SU-DHL-6 (cell line): ENCODE measurements at regions not wholly inside any gene's neighbourhood (a gene's known extent, or its start where the extent isn't known, plus 50 kb on each side); places are given as distances from the start of the nearest gene placed in this dataset.

Experiments used
- H2AFZ ChIP-seq: fragments of 200-600 bp; sonication (generic); 2 replicates; pipeline ENCODE4 v1.6.1; 2014; ENCODE audit warnings: low read depth, mild to moderate bottlenecking, moderate library complexity, mixed read lengths, antibody characterized with exemption, low read length; ENCODE audit not compliant: severe bottlenecking
- H3F3A ChIP-seq: fragments of 200-600 bp; shearing (Covaris generic); 2 replicates; pipeline ENCODE4 v1.6.0; 2016; ENCODE audit warnings: antibody characterized with exemption, mild to moderate bottlenecking; ENCODE audit not compliant: insufficient read depth
- H3K27ac ChIP-seq: fragments of 200-600 bp; sonication (generic); 2 replicates; pipeline ENCODE4 v1.5.1; 2016; ENCODE audit warnings: low read depth, mild to moderate bottlenecking, low read length, moderate library complexity, mixed read lengths
- H3K27me3 ChIP-seq: fragments of 200-600 bp; sonication (generic), shearing (Covaris generic); 2 replicates; pipeline ENCODE4 v1.6.0; 2014; ENCODE audit warnings: mild to moderate bottlenecking, low read length
- H3K36me3 ChIP-seq: fragments of 200-600 bp; sonication (generic); 2 replicates; pipeline ENCODE4 v1.6.1; 2014; ENCODE audit warnings: mild to moderate bottlenecking, low read length, mixed read lengths
- H3K4me2 ChIP-seq: fragments of 300-600, 200-600 bp; shearing (Covaris generic), sonication (generic); 2 replicates; pipeline ENCODE4 v1.6.0; 2014; ENCODE audit warnings: low read length, low read depth, mild to moderate bottlenecking; ENCODE audit not compliant: poor library complexity, severe bottlenecking
- H3K4me3 ChIP-seq: fragments of 200-600 bp; sonication (generic); 2 replicates; pipeline ENCODE4 v1.5.1; 2014; ENCODE audit warnings: antibody characterized with exemption, low read length, mild to moderate bottlenecking, mixed read lengths; ENCODE audit not compliant: insufficient read depth, poor library complexity, severe bottlenecking
- H3K79me2 ChIP-seq: fragments of 200-600 bp; sonication (generic); 2 replicates; pipeline ENCODE4 v1.6.1; 2014; ENCODE audit warnings: mild to moderate bottlenecking, low read length, moderate library complexity; ENCODE audit not compliant: insufficient read depth
- H3K9ac ChIP-seq: fragments of 200-600 bp; sonication (generic); 2 replicates; pipeline ENCODE4 v1.7.0; 2014; ENCODE audit warnings: mild to moderate bottlenecking, low read length
- H3K9me2 ChIP-seq: fragments of 200-600 bp; sonication (generic); replicated peaks from 2 replicates; pipeline ENCODE4 v1.6.1; 2014; ENCODE audit warnings: low read length; ENCODE audit not compliant: insufficient read depth
- H3K9me3 ChIP-seq: fragments of 200-600 bp; sonication (generic); 2 replicates; pipeline ENCODE4 v1.6.1; 2014; ENCODE audit warnings: low read length, mixed read lengths; ENCODE audit not compliant: insufficient read depth
- H4K20me1 ChIP-seq: fragments of 200-600 bp; sonication (generic); 2 replicates; pipeline ENCODE4 v1.6.1; 2014; ENCODE audit warnings: low read depth, mild to moderate bottlenecking, antibody characterized with exemption, low read length, moderate library complexity, mixed read lengths
- EZH2phosphoT487 ChIP-seq: fragments of 200-600 bp; sonication (generic), shearing (Covaris generic); conservative IDR thresholded peaks from 2 replicates; pipeline ENCODE4 v1.6.1; 2018; ENCODE audit warnings: mild to moderate bottlenecking, antibody characterized with exemption, low read length, moderate library complexity, mixed read lengths
- TF ChIP-seq, protein P1 (sequence below): fragments of 200-600 bp; sonication (generic); IDR thresholded peaks from one replicate; pipeline ENCODE4 v1.5.1; 2017; ENCODE audit warnings: antibody characterized with exemption, mild to moderate bottlenecking, low read length, moderate library complexity; ENCODE audit not compliant: insufficient read depth, poor library complexity, severe bottlenecking

- H2AFZ ChIP-seq = no peak overlapping the region
- no peaks in the 10 kb centered on the region for H3K27me3 ChIP-seq
- no peaks in the 10 kb centered on the region for H3K9me3 ChIP-seq
These were observed 79.2 kb upstream of the ACSL4 start for GRCh38 chrX:109812236-109812635.

GRCh38 chrX:109813236-109813635 lies 80.2 kb upstream of the ACSL4 start:
- Histone ChIP-seq H3K9me3 (no peaks in the 10 kb centered on the region), H3K4me3 (no peak overlapping the region), H3K9ac (no peak overlapping the region), H4K20me1 (no peaks in the 10 kb centered on the region), H3F3A (no peaks in the 10 kb centered on the region), H3K27me3 (no peaks in the 10 kb centered on the region), H3K79me2 (no peaks in the 10 kb centered on the region), H3K27ac (no peak overlapping the region), H3K4me2 (no peak overlapping the region), H3K36me3 (no peaks in the 10 kb centered on the region), H3K9me2 (no peaks in the 10 kb centered on the region), H2AFZ (no peak overlapping the region)
- TF ChIP-seq, protein P1, sequence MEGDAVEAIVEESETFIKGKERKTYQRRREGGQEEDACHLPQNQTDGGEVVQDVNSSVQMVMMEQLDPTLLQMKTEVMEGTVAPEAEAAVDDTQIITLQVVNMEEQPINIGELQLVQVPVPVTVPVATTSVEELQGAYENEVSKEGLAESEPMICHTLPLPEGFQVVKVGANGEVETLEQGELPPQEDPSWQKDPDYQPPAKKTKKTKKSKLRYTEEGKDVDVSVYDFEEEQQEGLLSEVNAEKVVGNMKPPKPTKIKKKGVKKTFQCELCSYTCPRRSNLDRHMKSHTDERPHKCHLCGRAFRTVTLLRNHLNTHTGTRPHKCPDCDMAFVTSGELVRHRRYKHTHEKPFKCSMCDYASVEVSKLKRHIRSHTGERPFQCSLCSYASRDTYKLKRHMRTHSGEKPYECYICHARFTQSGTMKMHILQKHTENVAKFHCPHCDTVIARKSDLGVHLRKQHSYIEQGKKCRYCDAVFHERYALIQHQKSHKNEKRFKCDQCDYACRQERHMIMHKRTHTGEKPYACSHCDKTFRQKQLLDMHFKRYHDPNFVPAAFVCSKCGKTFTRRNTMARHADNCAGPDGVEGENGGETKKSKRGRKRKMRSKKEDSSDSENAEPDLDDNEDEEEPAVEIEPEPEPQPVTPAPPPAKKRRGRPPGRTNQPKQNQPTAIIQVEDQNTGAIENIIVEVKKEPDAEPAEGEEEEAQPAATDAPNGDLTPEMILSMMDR = no peak
- TF ChIP-seq EZH2phosphoT487 = no peak

More at GRCh38 chrX:109812236-109812635, 79.2 kb upstream of the ACSL4 start:
- no peaks in the 10 kb centered on the region for H3K79me2 ChIP-seq
- no peak overlapping the region for H3K27ac ChIP-seq
- H3K36me3 ChIP-seq = no peaks in the 10 kb centered on the region
- no peaks in the 10 kb centered on the region for H3F3A ChIP-seq
- H3K4me3 ChIP-seq = no peak overlapping the region
- H4K20me1 ChIP-seq = no peaks in the 10 kb centered on the region
- H3K9me2 ChIP-seq = no peaks in the 10 kb centered on the region
- no peak for TF ChIP-seq EZH2phosphoT487
- TF ChIP-seq, protein P1 = no peak
- no peak overlapping the region for H3K9ac ChIP-seq
- no peak overlapping the region for H3K4me2 ChIP-seq

- TF ChIP-seq EZH2phosphoT487 = no peak
- TF ChIP-seq, protein P1 = no peak
- Histone ChIP-seq H3F3A (no peaks in the 10 kb centered on the region), H3K27ac (no peak overlapping the region), H3K79me2 (no peaks in the 10 kb centered on the region), H3K9me3 (no peaks in the 10 kb centered on the region), H3K4me3 (no peak overlapping the region), H3K36me3 (no peaks in the 10 kb centered on the region), H2AFZ (no peak overlapping the region), H4K20me1 (no peaks in the 10 kb centered on the region), H3K4me2 (no peak overlapping the region), H3K9ac (no peak overlapping the region), H3K9me2 (no peaks in the 10 kb centered on the region), H3K27me3 (no peaks in the 10 kb centered on the region)
These were observed 85.9 kb upstream of the ACSL4 start for GRCh38 chrX:109818976-109819375.
